ENCODE measurements at regions not wholly inside any gene's neighbourhood (a gene's known extent, or its start where the extent isn't known, plus 50 kb on each side); places are given as distances from the start of the nearest gene placed in this dataset.
"Not testable (repeated sequence)": the region's sequence is repeated elsewhere in the genome, so short reads cannot be mapped to it uniquely, and the experiment has no call there.

DNA sequence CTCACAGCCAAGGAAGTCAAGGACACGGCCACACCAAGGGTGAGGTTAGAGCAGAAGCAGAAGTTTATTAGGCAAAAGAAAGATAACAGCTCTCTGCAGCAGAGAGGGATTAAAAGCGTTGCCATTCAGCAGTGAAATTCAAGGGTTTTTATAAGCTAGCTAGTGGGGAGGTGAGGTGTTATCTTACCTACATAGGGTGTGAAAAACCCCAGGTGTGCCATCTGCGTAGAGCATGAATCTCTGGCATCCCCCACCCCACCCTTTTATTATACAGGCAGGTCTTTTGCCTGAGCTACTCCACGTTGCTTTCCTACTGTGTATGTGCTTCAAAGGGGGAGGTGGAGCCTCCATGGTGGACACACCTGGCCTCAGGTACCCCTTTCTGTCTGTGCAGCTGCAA lies 135.4 kb downstream of the ARHGAP11B start:
- DNase-seq, result not testable (repeated sequence)

DNA sequence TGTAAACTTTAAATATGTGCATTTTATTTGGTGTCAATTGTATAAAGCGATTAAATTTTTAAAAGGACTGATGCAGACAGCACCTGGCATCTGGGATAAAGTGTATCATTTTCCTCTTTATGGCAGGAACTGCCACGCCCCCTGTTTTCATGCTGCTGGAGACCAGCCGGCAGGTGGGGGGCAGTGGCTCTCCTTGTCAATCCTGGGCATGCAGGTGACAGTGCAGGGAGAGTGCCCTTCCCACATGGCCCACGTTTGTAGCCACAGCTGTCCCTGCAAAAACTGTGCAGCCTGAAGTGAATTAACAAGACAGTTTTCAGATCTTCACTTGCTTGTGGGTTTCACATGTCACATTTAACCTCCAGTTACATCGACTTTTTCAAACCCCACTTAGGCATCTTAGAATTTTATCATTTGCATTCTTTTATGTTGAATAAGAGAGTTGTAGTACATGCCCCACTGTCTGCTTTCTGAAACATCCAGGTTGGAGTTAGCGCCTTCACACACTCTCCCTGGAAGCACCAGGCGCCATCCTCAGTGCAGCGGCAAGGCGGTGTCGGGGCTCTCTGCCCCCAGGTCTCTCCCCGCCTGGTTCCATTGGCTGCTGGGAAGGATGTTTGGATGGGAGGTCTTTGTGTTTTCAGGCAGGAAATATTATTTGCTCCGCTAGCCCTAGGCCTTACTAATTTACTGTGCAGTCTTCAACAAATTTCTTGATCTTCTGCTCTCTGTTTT lies 134.2 kb upstream of the FAN1 start:
- not testable (repeated sequence) for DNase-seq

DNA sequence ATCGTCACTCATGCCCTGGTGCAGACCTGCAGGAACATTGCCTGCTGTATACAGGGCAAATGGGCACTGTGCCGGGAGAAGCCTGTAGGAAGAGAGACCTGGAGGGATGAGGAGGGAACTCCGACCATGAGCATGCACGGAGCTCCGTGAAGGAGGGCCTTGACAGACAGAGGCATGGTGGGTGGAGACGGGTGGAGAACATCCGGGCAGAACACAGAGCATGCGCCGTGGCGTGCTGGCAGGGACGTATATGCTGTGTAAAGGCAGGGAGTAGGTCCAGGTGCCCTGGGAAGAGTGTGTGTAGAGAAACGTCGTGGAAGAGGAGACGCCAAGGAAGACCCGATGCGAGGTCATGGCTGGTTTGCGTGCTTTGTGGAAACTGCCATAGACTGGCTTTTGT lies 133.0 kb upstream of the FAN1 start:
- no peak for DNase-seq

DNA sequence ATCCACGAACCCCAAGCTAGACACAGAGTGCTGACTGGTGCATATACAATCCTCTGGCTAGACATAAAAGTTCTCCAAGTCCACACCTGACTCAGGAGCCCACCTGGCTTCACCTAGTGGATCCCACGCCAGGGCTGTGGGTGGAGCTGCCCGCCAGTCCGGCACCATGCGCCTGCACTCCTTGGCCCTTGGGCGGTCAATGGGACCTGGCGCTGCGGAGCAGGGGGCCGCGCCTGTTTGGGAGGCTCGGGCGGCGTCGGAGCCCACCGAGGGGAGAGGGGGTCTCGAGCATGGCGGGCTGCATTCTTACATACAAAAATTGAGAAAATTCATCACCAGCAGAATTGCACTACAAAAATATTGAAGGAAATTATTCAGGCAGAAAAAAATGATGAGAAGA lies 120.7 kb upstream of the FAN1 start:
- DNase-seq, result no peak

DNA sequence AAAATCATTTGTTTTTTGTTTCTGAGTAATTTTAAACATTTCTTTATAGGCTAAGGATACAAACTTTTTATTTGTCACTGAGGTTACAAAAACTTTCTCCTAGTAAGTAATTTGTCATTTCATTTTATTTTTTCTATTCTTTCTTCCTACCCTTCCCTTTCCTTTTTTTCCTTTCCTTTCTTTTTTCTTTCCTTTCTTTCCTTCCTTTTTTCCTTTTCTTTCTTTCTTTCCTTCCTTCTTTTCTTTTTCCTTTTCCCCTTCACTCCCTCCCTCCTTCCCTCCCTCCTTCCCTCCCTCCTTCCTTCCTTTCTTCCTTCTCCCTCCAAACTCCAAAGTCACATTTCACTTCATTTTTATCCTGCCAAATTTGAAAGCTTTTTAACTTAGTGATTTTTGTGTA lies 115.1 kb upstream of the FAN1 start:
- no peak for DNase-seq

DNA sequence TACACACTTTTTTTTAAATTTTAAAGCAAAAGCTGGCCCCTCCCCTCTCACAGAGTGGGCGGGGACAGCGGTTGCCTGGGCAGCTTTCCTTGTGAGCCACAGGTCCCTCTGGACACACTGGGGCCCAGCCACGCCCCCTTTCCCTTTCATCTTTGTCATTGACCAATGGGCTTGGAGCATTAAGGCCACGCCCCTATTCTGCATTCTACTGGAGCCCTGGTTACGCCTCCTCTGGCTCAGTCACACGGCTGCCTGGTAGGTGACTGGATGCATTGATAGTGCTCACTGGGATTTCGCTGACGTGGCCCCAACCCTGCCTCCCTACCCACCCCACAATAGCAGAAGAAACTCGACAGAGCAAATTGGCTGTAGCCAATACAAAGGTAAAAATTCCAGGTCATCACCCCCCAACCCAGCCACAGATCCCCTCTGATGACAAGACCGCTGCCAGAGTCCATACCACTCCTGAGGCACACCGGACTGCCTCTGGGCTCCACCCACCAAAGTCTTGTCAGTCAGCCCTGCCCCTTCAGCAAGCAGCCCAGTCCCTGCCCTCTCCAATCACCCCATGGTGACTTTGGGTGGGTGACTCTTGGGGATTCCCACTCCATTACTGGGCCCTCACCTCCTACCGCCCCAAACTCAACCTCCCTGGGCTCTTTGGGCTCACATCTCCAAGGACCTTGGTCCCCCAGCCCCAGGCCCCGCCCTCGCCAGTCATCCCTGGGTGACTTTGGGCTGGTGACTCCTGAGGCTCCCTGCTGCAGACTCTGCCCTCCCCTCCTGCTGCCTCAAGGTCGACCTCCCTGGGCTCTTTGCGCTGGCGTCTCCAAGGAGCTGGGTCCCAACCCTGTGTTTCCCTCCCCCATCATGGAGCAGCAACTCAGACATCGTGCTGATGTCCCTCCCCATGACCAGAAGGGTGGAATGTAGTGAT lies 112.2 kb upstream of the FAN1 start:
- no peak for DNase-seq

DNA sequence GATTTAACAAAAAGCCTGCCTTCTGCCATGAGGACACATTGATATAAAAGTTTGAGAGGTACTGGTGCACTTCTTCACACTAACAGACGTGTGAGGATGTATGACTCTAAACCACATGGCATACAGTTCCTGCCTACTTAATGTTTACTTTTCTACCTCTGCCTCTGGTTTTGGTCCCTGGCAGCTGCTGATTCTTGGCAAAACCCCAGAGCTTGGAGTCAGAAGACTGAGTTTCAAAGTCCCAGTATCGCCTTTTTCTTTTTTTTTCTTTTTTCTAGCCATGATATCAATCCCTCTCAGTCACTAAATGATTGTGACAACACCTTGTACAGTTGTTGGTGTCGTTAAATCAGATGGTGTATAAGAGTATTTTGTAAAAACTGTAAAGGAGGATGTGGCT lies 110.9 kb upstream of the FAN1 start:
- DNase-seq, result not testable (repeated sequence)

DNA sequence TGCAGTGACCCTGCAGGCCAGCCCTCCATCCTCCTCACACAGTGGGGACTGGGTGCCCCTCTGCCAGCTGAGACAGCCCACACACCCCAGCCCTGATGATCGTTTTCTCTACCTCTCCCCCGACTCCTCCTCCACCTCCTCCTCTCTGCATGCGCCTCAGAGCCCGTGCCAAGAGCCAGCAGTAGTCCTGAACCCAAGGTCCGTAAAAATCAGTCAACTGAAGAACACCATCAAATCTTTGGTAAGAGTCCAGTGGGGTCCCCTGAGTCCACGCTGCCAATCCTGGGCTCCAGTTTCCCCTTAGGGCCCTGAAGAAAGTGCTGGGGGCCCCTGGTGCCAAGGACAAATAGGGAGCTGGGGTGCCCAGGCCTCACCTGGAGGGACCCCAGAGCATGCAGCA lies 109.3 kb upstream of the FAN1 start:
- no peak for DNase-seq

DNA sequence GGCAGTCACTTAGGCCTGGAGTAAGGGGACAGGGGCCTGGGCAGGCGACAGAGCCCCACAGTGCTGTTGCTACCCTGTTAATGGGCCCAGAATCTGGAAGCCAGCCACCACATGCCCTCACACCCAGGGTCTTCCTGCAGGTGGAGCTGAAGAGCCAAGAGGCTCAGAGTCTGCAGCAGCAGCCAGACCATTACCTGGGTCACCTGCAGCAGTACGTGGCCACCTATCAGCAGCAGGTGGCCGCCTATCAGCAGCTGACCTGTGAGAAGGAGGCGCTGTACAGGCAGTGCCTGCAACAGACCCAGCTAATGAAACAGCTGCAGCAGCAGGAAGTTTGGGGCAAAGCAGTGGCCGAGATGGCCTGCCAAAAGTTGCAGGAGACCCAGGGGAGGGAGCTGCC lies 104.2 kb upstream of the FAN1 start:
- DNase-seq, result not testable (repeated sequence)

DNA sequence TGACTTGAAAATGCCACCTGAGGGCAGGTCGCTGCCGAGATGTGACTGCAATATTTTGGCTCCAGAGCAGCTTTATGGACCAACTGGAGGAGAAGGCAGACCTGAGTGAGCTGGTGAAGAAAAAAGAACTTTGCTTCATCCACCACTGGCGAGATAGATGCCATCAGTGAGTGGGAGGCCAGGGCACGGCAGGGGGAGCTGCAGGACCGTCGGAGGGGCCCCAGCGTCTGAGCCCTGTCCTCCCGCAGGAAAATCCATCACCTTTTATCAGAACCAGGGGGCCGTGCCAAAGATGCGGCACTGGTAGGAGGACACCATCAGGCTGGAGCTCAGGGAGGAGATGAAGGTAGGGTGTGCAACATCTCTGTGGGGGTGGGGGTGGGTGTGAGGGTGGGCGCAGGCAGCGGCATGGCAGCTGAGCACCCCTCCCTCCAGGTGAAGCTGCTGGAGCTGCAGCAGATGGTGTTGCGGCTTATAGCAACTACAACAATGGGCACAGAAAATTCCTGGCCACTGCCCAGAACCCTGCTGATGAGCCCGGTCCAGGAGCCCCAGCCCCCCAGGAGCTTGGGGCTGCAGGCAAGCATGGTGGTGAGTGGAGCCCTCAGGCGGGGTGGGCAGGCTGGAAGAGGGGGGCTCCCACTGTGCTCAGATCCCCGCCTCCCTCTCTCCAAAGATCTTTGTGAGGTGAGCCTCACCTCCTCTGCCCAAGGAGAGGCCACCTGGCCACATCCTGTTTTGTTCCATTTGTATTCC lies 102.4 kb upstream of the FAN1 start:
- DNase-seq, result peak; percentile 14

DNA sequence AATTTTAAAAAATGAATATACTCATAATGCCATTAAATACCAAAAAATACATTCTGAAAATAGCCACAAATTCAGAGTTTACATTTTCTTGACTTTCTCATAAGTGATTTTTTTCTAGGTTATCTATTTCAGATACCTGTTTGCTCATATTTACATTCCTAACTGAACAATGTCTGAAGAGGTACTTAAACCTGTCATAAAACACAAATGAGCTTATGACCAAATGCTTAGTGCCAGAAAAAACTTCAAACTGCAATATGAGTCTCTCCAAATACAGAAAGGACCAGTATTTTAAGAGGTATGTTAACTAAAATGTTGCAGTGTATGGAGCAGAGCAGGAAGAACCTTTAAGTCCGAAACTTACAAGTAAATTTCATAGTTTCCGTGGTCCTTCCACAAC lies 101.7 kb upstream of the FAN1 start:
- DNase-seq, result not testable (repeated sequence)

DNA sequence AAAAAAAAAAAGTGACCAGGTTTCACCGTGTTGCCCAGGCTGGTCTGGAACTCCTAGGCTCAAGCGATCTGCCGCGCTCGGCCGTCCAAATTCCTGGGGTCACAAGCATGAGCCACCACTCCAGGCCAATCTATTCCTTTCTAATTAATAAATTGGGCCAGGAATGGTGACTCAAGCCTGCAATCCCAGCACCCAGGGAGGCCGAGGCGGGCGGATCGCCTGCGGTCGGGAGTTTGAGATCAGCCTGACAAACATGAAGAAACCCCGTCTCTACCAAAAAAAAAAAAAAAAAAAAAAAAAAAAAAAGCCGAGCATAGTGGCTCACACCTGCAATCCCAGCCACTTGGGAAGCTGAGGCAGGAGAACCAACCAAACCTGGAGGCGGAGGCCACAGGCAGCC lies 100.0 kb upstream of the FAN1 start:
- not testable (repeated sequence) for DNase-seq

DNA sequence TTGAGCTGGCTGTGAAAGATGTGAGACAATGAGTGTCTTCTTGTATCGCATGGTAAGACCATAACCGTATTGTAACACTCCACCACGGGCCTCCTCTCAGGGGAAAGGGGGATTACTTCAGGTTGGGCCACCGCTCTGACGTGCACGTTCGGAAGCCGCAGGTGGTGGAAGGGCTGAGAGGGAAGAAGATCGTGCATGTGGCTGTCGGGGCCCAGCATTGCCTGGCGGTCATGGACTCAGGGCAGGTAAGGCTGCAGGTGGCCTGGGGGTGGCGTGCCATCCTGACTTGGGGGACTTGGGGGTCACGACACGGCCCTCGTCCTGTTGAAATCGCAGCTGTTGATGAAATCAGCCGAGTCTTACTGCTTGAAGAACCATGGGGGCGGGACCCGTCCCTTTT lies 87.3 kb upstream of the FAN1 start:
- no peak for DNase-seq

DNA sequence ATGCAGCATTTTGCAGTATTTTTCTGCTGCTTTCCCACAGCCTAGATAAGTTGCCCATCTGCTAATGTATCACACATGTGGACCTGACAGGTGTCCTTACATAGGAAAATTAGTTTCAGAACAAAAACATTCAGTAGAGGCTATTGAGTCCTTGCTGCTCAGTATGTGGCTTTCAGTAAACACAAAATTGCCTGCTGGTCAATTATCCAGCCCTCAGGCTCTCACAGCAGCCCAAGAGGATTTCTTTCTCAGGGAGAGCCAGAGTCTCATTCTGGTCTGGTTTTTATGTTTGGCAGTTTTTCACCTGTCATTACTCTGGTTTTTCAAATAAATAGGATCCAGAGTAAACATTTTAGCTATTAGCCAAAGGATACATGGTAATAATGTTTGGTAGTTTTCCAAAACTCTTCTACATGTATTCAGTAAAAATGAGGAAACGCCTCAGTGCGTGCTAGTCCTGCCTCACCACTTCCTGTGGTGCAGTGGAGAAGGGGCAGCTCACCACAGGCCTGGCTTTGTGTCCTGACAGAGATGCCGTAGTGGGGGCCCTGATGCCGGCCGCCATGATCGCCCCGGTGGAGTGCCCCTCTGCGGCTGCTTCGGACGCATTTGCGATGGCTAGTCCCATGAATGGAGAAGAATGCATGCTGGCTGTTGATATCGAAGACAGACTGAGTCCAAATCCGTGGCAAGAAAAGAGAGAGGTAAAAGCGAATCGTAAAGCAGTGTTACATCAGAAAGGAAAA lies 80.5 kb upstream of the FAN1 start:
- DNase-seq, result peak; percentile 51

DNA sequence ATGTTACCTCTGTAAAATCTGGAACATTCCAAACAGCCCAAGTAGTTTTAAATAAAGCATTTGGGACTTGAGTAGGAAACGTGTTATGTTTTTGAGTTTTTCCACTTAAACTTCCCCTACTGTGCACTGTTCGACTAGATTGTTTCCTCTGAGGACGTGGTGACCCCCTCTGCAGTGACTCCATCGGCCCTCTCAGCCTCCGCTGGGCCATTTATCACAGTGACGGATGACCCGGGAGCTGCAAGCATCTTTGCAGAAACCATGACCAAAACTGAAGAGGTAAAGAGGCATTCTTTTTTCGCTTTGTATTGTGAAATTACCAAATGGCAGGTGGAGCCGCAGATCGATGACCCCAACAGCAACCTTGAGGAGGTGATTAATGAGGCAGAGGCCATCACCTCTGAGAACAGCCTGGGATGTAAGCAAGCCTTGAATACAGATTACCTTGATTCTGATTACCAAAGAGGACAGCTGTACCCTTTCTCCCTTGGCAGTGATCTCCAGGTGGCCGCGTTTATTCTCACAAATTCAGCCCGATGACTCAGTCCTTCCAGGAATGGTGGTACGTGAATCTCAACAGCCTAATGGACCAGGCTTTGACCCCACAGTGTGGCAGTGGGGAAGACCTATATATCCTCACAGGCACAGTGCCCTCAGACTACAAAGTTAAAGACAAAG lies 79.1 kb upstream of the FAN1 start:
- DNase-seq, result no peak

DNA sequence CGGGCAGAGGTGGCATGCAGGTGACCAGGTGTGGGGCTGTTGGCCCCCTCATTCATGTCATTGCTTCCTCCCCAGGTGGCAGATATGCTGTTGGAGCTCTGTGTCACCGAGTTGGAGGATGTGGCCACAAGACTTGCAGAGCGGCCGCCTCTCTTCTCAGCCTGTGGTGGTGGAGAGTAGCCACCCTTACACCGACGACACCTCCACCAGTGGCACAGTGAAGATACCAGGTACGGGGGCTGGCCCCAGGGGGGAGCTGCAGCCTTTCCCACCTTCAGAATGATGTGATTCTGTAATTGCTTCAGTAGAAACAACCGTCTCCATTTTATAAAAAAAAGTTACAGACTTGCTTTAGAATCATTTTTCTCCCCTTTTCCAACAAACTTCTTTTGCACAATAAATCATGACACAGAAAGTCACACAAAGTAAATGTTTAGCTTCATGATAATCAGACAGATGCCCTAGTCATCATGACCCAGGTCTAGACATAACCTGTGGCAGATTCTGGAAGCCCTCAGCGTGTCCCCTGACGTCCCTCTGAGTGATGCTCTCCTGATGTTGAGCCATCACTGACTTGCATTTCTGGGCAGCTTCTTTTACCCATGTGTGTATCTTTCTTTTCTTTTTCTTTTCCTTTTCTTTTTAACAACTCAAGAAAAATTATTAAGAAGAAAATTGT lies 76.0 kb upstream of the FAN1 start:
- DNase-seq, result no peak

DNA sequence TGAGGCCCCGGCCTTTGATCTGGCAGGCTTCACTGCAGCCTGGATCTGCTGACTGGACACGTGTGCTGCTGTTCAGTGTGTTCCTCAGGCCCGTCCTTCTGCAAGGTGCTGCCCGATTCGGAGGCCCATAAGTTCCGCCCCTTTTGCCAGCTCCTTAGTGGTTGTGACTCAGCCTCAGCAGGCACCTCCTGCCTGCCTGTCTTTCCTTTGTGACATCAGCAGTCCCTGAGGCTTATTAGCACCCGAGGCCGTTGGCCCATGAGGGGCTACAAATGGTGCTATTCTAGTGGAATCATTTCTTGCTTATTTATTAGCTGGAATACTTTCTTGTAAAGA lies 75.4 kb upstream of the FAN1 start:
- DNase-seq, result not testable (repeated sequence)

DNA sequence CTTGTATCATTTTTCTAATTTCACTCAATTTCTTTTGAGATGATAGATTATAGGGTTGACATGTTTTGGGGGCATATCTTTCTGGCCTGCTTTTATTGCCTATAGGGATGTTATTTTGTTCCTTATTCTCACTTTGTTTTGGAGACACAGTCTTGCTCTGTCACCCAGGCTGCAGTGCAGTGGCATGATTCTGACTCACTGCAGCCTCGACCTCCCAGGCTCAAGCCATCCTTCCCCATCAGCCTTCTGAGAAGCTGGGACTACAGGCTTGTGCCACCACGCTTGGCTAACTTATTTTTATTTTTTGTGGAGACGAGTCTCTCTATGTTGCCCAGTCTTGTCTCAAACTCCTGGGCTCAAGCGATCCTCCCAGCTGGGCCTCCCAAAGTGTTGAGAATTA lies 72.8 kb upstream of the FAN1 start:
- no peak for DNase-seq

DNA sequence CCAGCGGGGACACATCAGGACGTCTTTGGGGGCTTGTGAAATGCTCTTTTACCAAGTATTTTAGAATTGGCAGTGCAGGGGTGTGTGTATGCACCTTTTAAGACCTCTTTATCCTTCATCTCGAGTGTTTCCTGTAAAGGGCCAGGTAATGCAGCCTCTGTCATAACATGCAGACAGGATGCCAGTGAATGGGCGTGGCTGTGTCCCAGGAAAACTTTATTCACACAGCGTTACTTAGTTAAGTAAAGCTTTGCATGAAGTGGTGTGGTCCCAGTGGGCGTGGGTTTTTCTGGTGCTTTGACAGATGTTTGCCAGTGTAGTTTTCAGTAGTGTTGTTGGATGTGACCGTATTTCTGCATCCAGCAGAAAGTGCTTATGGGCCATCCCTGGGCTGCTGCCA lies 70.3 kb upstream of the FAN1 start:
- DNase-seq, result peak; percentile 49

DNA sequence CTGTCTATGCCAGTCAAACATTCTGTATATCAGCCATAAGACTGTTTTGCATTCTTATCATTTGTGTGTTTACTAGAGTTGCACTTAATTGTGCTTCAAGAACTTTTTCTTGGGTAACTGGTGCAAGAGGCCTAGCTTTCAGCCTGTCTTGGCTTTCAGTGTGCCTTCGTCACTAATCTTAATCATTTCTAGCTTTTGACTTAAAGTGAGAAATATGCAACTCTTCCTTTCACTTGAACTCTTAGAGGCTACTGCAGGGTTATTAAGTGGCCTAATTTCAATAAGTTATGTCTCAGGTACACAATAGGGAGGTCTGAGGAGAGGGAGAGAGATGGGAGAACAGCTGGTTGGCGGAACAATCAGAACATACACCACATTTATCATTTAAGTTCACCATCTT lies 62.1 kb upstream of the FAN1 start:
- DNase-seq, result not testable (repeated sequence)

DNA sequence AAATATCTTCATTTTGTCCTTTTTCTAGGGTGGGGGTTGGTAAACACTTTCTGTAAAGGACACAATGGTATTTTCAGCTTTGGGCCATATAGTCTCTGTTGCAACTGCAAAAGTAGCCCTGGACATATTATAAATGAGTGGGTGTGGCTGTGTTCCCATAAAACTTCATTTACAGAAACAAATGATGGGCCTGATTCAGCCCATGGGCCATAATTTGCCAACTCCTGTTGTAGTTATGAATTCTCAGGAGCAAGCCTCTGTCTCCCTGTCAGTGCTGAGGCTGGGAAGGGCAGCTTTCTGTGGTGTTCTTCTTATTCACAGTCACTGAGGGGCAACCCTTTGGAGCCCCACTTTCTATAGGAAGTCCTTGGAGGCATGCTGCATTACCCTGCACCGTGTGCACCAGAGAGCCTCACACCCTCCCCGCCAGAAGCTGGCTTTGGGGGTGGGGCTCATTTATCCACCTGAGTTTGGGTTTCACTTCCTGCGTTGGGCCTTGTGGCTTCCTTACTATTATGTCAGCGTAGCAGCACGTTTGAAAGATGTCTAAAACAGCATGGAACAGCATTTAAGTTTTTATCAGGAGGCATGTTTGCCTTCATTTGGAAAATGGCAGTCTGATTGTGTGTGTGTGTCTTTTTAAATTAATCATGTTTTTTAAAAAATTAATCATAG lies 60.8 kb upstream of the FAN1 start:
- peak; percentile 55 for DNase-seq

Data from CD4-positive, alpha-beta T cell treated with Interleukin-17A for 4 hours (primary cell).